Panc1 (cell line): ENCODE measurements at regions not wholly inside any gene's neighbourhood (a gene's known extent, or its start where the extent isn't known, plus 50 kb on each side); places are given as distances from the start of the nearest gene placed in this dataset.

Source experiments
- ATAC-seq: fragments of 200-7000 bp; cut with Tn5 transposase; 2 replicates; pipeline ENCODE4 v1.9.1; 2020; ENCODE audit warnings: mild to moderate bottlenecking, moderate library complexity
- BruUV-seq: library from RNA; stranded (reverse); fragments of 400-500 nt; replicated peaks from 2 replicates; lab custom pipeline; 2021; lab: Mats Ljungman, UMichigan
- CTCF ChIA-PET: fragments of 300-600 bp; sonication (Branson Sonifier 250); formaldehyde crosslinking; loops from one replicate; lab custom pipeline; 2022; ENCODE audit warnings: antibody characterized with exemption; lab: Charles Lee
- POLR2A ChIA-PET: fragments of 300-600 bp; sonication (Branson Sonifier 250); formaldehyde crosslinking; loops from one replicate; lab custom pipeline; 2022; ENCODE audit warnings: antibody characterized with exemption; lab: Charles Lee
- DNase-seq: peaks from one replicate; pipeline ENCODE4 v3.0.0-alpha.2; 2010; ENCODE audit warnings: low read depth, low spot score
- H3K27ac ChIP-seq: 2 replicates; pipeline ENCODE4 v1.5.1; 2011; ENCODE audit warnings: mild to moderate bottlenecking, low read length, inconsistent platforms
- H3K27me3 ChIP-seq: fragments of 200-500 bp; sonication (Bioruptor generic); 2 replicates; pipeline ENCODE4 v1.6.0; 2014; ENCODE audit warnings: low read length, inconsistent platforms; ENCODE audit not compliant: control insufficient read depth, insufficient read depth
- H3K36me3 ChIP-seq: fragments of 200-500 bp; sonication (Bioruptor generic); 2 replicates; pipeline ENCODE4 v1.5.1; 2014; ENCODE audit warnings: inconsistent platforms, mild to moderate bottlenecking, low read length, moderate library complexity; ENCODE audit not compliant: control insufficient read depth, insufficient read depth
- H3K4me1 ChIP-seq: 2 replicates; pipeline ENCODE4 v1.5.1; 2011; ENCODE audit warnings: inconsistent platforms, mild to moderate bottlenecking, low read length, moderate library complexity; ENCODE audit not compliant: control insufficient read depth, insufficient read depth
- H3K4me3 ChIP-seq, 2 experiments: 2 replicates each; pipeline ENCODE4 v1.5.1; 2011 to 2012; ENCODE audit warnings: low read depth in 2 of 2, low read length in 2 of 2, mild to moderate bottlenecking in 2 of 2, inconsistent platforms in 1 of 2, moderate library complexity in 1 of 2
- H3K9me3 ChIP-seq: fragments of 200-500 bp; sonication (Bioruptor generic); 2 replicates; pipeline ENCODE4 v1.5.1; 2014; ENCODE audit warnings: low read depth, mild to moderate bottlenecking, inconsistent platforms, low read length, moderate library complexity; ENCODE audit not compliant: control insufficient read depth, insufficient read depth
- CTCF ChIP-seq: fragments of 450-650 bp; IDR thresholded peaks from 2 replicates; pipeline ENCODE4 v1.5.1; 2017; ENCODE audit warnings: mild to moderate bottlenecking
- POLR2AphosphoS5 ChIP-seq: IDR thresholded peaks from 2 replicates; pipeline ENCODE4 v1.6.1; 2012; ENCODE audit warnings: mild to moderate bottlenecking, low read depth, low read length, moderate library complexity
- REST ChIP-seq, 2 experiments: IDR thresholded peaks; 2 replicates each; pipeline ENCODE4 v1.6.1; 2011 to 2012; ENCODE audit warnings: low read depth in 2 of 2, control low read depth in 1 of 2, low read length in 1 of 2, mild to moderate bottlenecking in 1 of 2, moderate library complexity in 1 of 2; ENCODE audit not compliant: insufficient read depth in 1 of 2
- SIN3A ChIP-seq: IDR thresholded peaks from 2 replicates; pipeline ENCODE4 v1.6.1; 2012; ENCODE audit warnings: low read depth, mild to moderate bottlenecking, low read length, moderate library complexity, borderline replicate concordance; ENCODE audit not compliant: insufficient read depth
- TCF7L2 ChIP-seq: IDR thresholded peaks from 2 replicates; pipeline ENCODE4 v1.6.1; 2011; ENCODE audit warnings: mild to moderate bottlenecking, low read depth, low read length, inconsistent platforms
- in situ Hi-C: cut with HindIII; loops from 2 replicates; pipeline ENCODE4 v1.10.0; 2016; ENCODE audit warnings: low sequenced_read_pairs, low pct_unique_long_range_greater_than_20kb
- intact Hi-C: fragments of 100-400 bp; cut with micrococcal nuclease; formaldehyde crosslinking; loops from one replicate; pipeline ENCODE4 v1.10.0; 2022; ENCODE audit not compliant: unreplicated experiment

GRCh38 chr3:14286887-14287500, 108.4 kb downstream of the LSM3 start:
- no peak for TF ChIP-seq POLR2AphosphoS5
- no peak for TF ChIP-seq SIN3A
- TF ChIP-seq TCF7L2 = no peak
- TF ChIP-seq CTCF = no peak
- no TSS peak for BruUV-seq
- no peaks in the 10 kb centered on the region for H3K9me3 ChIP-seq

GRCh38 chr3:14288177-14288788, 109.7 kb downstream of the LSM3 start:
- Histone ChIP-seq H3K9me3 (no peaks in the 10 kb centered on the region), H3K36me3 (no peaks in the 10 kb centered on the region), H3K4me3 (no peak overlapping the region), H3K27me3 (no peaks in the 10 kb centered on the region), H3K4me1 (peaks cover 11% of the 10 kb centered on the region; the same call in 1 of the 2 replicates), H3K27ac (peak overlapping the region; percentile 44)
- DNase-seq (no peak), ATAC-seq (no peak)
- intact Hi-C loops (no loop called here), in situ Hi-C loops (no loop called here)
- CTCF ChIA-PET = no interaction called here
- BruUV-seq = no TSS peak
- POLR2A ChIA-PET = interaction anchor here (0.6 kb wide), 1 partner anchor 12 kb away, joined by 3 read pairs; no protein-coding TSS in a partner anchor
- TF ChIP-seq TCF7L2 (no peak), POLR2AphosphoS5 (no peak), SIN3A (no peak), CTCF (no peak), REST (IDR thresholded peaks at IDR 0.05; ENCODE audit: insufficient read depth in 1 of 2, low read depth in 2 of 2, low read length in 1 of 2) (no peak)

More at GRCh38 chr3:14286887-14287500, 108.4 kb downstream of the LSM3 start:
- intact Hi-C loops (no loop called here), in situ Hi-C loops (no loop called here)
- ChIA-PET CTCF (no interaction called here), POLR2A (no interaction called here)
- ATAC-seq (no peak), DNase-seq (no peak)
- Histone ChIP-seq H3K27ac (no peak overlapping the region; the same call in 1 of the 2 replicates), H3K36me3 (no peaks in the 10 kb centered on the region), H3K4me1 (peaks cover 11% of the 10 kb centered on the region; the same call in 1 of the 2 replicates), H3K4me3 (no peak overlapping the region), H3K27me3 (no peaks in the 10 kb centered on the region)
